Adrenal gland (tissue), 9 donors: ENCODE measurements at regions not wholly inside any gene's neighbourhood (a gene's known extent, or its start where the extent isn't known, plus 50 kb on each side); places are given as distances from the start of the nearest gene placed in this dataset.

Experiments
- DNase-seq, 7 donors: peaks; one replicate each; pipeline ENCODE4 v3.0.0-alpha.2; 2019 to 2020
- H3K27ac ChIP-seq, 5 donors: fragments of 200-600 bp; sonication (generic) in 4 of 5; 1 replicate in 3 of 5; 2 replicates in 2 of 5; pipeline versions ENCODE4 v1.5.1 to v1.8.0; 2016 to 2020; ENCODE audit warnings: mild to moderate bottlenecking in 1 of 5
- H3K27me3 ChIP-seq: fragments of 200-600 bp; 2 replicates; pipeline ENCODE4 v1.8.0; 2021
- H3K36me3 ChIP-seq, 2 donors: fragments of 200-600 bp; replicated peaks in 1 of 2; 1 replicate in 1 of 2; 2 replicates in 1 of 2; pipeline versions ENCODE4 v1.5.1 to v1.8.0; 2018 to 2022
- H3K4me1 ChIP-seq, 2 donors: fragments of 200-600 bp; replicated peaks in 1 of 2; 1 replicate in 1 of 2; 2 replicates in 1 of 2; pipeline versions ENCODE4 v1.5.1 to v1.8.0; 2018 to 2021
- H3K4me3 ChIP-seq, 4 donors: fragments of 200-600 bp; sonication (generic) in 3 of 4; one replicate each; pipeline ENCODE4 v1.5.1; 2016 to 2018
- H3K9me3 ChIP-seq, 3 donors: fragments of 200-600 bp; sonication (generic) in 1 of 3; replicated peaks in 1 of 3; 1 replicate in 2 of 3; 2 replicates in 1 of 3; pipeline versions ENCODE4 v1.5.1 to v1.8.0; 2016 to 2021
- CTCF ChIP-seq, 6 experiments: fragments of 450-650 bp in 4 of 6; fragments of 200-600 bp in 2 of 6; sonication (generic) in 1 of 6; IDR thresholded peaks; 1 replicate in 5 of 6; 2 replicates in 1 of 6; pipeline versions ENCODE4 v1.5.1 to v1.8.0; 2016 to 2021; ENCODE audit warnings: antibody characterized with exemption in 6 of 6, mild to moderate bottlenecking in 2 of 6, moderate library complexity in 1 of 6
- POLR2A ChIP-seq, 2 donors: fragments of 450-650 bp; IDR thresholded peaks; one replicate each; pipeline ENCODE4 v1.6.1; 2017; ENCODE audit warnings: antibody characterized with exemption in 2 of 2, mild to moderate bottlenecking in 2 of 2, moderate library complexity in 1 of 2
- WGBS, 4 donors: extraction: QIAGEN DNeasy Blood & Tissue Kit in 2 of 4; methylation state at CpG; one replicate each; pipeline versions ENCODE4 v1.1.5 to v1.1.7; 2013 to 2017; 5-methylcytosine and 5-hydroxymethylcytosine counted together
- intact Hi-C, 2 donors: fragments of 100-400 bp; cut with DNase I; formaldehyde crosslinking; loops; one replicate each; pipeline versions ENCODE4 v1.14.1 to v1.15.0; 2022 to 2023
- donor health status: healthy with polysubstance abuse.
- donor health status: Bipolar disorder and iron deficiency.
- donor health status: DM: yes; HTN: yes; CAD: no.
- donor health status: DM: no; HTN: no; CAD: no.
- donor health status: DM: no; HTN: no; CAD: no.

GRCh38 chr12:58156697-58157096 is 215.3 kb downstream of the ATP23 start:
- Histone ChIP-seq H3K27ac (no peak overlapping the region), H3K36me3 (no peaks in the 10 kb centered on the region), H3K27me3 (no peaks in the 10 kb centered on the region), H3K4me3 (no peak overlapping the region), H3K9me3 (no peaks in the 10 kb centered on the region), H3K4me1 (no peaks in the 10 kb centered on the region)
- intact Hi-C loops, result no loop called here
- DNase-seq, result no peak
- WGBS, 4 donors, result 64 to 84% (median 74%) methylated on average over 2 of the region's 2 CpGs
- no peak for TF ChIP-seq POLR2A (IDR thresholded peaks at IDR 0.05)
- no peak for TF ChIP-seq CTCF (IDR thresholded peaks at IDR 0.05)

GRCh38 chr12:58159941-58160340 is 218.6 kb downstream of the ATP23 start:
- H3K9me3 ChIP-seq, result no peaks in the 10 kb centered on the region
- no peak overlapping the region for H3K4me3 ChIP-seq
- no peaks in the 10 kb centered on the region for H3K27me3 ChIP-seq
- no peaks in the 10 kb centered on the region for H3K36me3 ChIP-seq
- WGBS, 4 donors, result 58 to 100% (median 67%) methylated on average over 1 to 2 of the region's 2 CpGs
- no peak for DNase-seq
- no peak overlapping the region for H3K27ac ChIP-seq
- H3K4me1 ChIP-seq, result no peaks in the 10 kb centered on the region
- intact Hi-C loops, result no loop called here
- TF ChIP-seq POLR2A (IDR thresholded peaks at IDR 0.05) (no peak), CTCF (IDR thresholded peaks at IDR 0.05) (no peak)

- no peak for TF ChIP-seq POLR2A (IDR thresholded peaks at IDR 0.05)
- TF ChIP-seq CTCF (IDR thresholded peaks at IDR 0.05), result no peak
- WGBS, 4 donors, result 57 to 74% (median 66%) methylated on average over 2 of the region's 2 CpGs
- no peaks in the 10 kb centered on the region for H3K9me3 ChIP-seq
- no peaks in the 10 kb centered on the region for H3K4me1 ChIP-seq
- DNase-seq, result no peak
- intact Hi-C loops, result no loop called here
- H3K4me3 ChIP-seq, result no peak overlapping the region
- H3K27me3 ChIP-seq, result no peaks in the 10 kb centered on the region
- no peak overlapping the region for H3K27ac ChIP-seq
- H3K36me3 ChIP-seq, result no peaks in the 10 kb centered on the region
Observed at GRCh38 chr12:58161773-58162172, 220.4 kb downstream of the ATP23 start.

DNA sequence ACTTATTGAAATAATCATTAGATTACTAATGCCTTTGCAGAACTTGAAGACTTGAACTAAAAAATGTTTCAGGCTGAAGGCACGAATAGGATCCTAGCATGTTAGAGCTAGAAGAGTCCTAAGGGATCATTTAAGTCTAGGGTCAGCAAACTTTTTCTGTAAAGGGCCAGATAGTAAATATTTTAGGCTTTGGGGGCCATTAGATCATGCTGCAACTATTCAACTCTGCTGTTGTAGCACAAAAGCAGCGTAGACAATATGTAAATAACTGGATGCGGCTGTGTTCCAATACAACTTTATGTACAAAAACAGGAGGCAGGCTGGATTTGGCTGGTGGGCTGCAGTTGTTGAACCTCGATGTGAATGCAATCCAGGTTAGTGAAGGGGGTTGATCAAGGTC is 221.7 kb downstream of the ATP23 start:
- 79 to 94% (median 82%) methylated on average over 4 of the region's 4 CpGs for WGBS, 4 donors
- Histone ChIP-seq H3K4me1 (no peaks in the 10 kb centered on the region), H3K4me3 (no peak overlapping the region), H3K9me3 (no peaks in the 10 kb centered on the region), H3K36me3 (no peaks in the 10 kb centered on the region), H3K27me3 (no peaks in the 10 kb centered on the region), H3K27ac (no peak overlapping the region)
- no peak for DNase-seq
- TF ChIP-seq CTCF (IDR thresholded peaks at IDR 0.05) (no peak), POLR2A (IDR thresholded peaks at IDR 0.05) (no peak)
- intact Hi-C loops, result no loop called here
